SKM-1 (cell line): ENCODE measurements at regions not wholly inside any gene's neighbourhood (a gene's known extent, or its start where the extent isn't known, plus 50 kb on each side); places are given as distances from the start of the nearest gene placed in this dataset.
"Not testable (repeated sequence)": the region's sequence is repeated elsewhere in the genome, so short reads cannot be mapped to it uniquely, and the experiment has no call there.

ENCODE experiments used
- DNase-seq: peaks from one replicate; lab custom pipeline; 2025; ENCODE audit not compliant: unreplicated experiment; lab: John Stamatoyannopoulos, UW

DNA sequence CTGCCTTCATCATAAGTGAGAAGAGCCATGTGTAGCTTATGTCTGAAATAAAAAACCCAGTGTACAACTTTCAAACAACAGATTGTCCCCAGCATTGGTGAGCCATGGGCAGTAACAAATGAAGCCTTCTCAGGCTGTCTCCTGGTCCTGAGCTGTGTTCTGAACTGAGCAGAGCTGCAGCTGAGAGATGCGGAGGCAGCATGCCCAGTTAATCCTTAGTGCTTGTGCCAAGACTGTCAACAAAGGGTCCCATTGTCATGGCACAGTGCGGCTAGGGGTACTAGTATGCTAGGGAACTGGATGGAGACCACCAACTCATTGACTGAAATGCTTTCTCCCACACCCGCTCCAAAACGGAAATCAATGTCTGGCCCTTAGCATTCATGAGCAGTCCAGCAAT lies 154.3 kb downstream of the RMST start:
- no peak for DNase-seq

DNA sequence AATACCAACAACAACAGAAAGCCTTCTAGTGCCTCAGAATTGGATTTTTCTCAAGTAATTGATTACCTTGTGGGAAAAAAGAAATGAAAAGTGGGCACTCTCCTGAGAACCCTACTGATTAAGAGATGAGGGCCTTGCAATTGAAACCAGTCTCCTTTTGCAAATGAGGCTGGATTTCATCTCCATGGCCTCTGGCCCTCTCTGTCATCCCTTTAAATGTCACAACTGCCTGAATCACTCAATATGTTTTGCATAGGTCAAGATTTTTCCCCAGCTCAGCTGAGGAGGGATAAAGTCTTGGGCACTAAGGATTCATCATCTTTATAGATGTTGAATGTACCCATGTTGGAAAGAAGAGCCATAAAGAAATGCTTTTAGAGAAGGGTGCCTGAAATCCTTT lies 166.4 kb downstream of the RMST start:
- no peak for DNase-seq

DNA sequence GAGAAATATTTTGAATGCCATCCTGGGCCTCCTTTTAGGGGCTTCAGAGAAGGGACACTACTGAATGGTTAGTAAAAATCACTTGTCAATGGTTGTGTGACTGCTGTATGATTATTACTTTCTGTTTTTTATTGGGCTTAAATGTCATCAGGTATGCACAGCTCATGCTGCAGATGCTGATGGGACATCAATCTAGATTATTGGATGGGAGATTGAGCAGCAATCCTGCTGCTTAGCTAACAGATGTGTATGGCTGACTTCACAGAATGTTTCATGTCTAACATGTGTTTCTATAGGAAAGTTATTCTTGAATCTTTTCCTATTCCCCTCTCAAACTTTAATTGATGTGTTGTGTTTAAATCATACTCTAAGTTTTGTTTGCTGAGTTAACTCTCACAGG lies 166.8 kb downstream of the RMST start:
- DNase-seq = no peak

DNA sequence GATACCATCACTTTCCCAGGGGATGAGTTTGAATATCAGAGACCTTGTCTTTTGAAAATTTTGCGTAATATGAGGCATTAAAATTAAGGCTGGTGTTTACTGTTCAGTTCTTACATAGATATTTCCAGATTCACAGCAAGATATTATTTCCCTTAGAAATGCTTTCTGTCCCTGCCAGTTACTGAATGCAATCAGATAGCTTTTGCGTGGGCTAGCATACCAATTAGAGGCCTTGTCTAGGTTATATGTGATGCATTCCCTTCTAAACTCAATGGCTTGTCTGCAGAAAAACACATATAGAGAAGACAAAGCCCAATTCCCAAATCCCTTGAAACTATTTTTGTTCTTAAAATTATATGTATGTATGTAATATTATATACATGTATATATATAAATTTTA lies 167.8 kb downstream of the RMST start:
- no peak for DNase-seq

DNA sequence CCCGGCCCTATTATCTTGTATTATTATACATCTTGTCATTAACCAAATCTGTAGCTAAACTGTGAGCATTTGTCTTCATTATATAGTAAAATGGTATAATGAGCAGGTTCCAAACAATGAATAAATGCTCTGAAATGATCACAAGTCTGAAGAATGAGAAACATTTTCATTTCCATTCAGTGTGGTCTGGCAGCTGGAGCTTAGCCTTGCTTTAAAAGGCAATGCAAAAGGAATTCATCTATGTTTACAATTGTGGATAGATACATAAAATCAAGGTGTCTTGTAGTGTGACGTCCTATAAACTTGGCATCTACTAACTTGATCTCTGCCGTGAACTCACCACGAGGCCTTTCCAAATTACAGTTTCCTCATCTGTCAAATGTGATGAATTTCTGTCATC lies 168.3 kb downstream of the RMST start:
- DNase-seq = no peak

DNA sequence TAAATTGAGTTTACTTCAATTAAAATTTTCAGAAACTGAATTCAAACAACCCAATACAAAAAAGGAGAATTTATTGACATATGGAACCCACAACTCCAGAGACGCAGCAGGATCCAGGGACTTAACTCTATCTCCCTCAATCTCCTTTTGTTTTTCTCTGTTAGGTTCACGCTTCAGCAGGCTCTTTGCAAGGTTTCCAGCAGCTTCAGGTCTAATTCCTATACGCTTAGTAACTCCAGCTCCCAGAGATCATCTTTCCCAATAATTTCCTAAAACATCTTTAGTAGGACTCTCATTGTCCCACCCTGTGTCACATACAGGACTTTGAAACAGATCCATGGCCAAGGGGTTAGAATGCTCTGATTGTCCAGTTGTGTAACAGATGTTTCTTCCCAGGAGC lies 175.2 kb downstream of the RMST start:
- no peak for DNase-seq

DNA sequence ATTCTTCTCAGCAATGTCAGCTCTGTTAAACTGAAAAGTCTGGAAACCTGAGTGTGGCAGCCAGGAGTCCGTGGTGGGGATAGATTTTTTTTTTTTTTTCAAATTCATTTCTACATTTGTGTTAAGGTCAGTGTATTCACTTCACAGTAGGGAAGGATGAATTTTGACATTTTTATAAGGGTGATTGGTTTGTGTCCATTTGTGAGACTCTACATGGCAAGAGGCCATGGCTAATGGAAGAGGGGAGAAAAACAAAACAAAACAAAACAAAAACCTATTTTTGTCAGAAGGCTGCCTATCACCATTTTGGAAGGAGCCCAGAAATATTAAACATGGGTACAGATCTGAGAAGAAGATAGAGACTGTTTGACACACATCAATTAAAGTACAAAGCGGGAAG lies 176.1 kb downstream of the RMST start:
- DNase-seq = no peak

DNA sequence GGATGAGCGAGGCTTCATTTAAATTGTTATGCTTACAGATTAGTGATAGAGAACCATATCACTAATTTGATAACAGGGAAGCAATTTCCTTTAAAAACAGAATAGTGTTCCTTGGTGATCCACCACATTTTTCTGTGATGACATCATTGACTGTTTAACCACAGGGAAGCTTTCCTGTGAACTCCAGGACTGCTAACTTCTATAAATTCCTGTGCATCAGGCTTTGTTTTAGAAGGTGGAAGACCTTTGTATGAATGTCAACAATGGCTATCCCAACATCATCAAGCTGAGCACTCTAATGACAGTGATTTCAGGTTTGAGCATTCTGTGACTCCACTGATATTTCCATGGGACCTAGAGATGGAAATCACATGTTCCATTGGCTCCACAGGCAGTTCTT lies 177.1 kb downstream of the RMST start:
- no peak for DNase-seq

DNA sequence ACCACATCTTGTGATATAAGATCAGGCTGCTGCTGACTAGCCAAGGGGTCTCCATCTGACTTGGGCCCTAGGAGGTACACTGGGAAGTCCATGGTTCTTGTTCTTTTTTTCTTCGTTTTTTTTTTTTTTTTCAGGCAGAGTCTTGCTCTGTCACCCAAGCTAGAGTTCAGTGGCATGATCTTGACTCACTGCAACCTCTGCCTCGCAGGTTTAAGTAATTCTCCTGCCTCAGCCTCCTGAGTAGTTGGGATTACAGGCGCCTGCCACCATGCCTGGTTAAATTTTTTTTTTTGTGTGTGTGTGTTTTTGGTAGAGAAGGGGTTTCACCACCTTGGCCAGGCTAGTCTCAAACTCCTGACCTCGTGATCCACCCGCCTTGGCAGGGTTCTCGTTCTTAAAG lies 178.2 kb downstream of the RMST start:
- no peak for DNase-seq

DNA sequence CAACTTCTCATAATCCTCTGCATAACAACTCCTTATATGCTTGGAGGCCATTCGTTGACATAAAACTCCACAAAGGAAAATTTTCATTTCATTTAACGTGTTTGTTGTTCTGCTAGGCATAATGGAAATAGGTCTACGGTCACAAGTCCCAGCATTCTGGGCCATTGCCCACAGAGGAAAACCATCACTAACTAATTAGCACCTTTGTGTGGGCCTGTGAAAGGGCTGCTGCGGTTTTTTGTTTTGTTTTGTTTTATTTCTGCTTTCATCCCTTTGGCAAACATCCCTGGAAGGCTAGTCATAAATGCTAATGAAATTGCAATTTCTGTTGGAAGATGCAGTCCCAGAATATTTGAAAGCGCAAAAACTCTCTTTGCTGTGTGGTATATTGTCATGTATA lies 180.3 kb downstream of the RMST start:
- DNase-seq = no peak

DNA sequence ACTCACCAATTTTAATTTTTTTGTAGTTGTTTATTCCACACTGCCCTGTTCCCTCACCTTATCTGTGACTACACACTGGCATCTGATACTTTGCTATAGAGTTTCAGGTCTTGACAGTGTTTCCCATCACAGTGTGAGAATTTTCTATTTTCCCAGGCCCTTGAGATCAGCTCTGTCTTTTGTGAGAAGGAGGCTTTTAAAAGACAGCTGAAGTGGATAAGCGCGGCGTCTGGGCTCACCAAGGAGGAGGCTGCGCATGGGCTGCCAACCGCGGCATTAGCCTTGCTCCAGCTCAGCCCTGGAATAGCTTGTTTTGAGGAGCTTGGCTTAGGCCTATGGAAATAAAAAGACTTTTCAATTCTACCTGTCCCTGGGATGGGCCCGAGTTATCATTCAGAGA lies 181.3 kb downstream of the RMST start:
- DNase-seq = no peak

DNA sequence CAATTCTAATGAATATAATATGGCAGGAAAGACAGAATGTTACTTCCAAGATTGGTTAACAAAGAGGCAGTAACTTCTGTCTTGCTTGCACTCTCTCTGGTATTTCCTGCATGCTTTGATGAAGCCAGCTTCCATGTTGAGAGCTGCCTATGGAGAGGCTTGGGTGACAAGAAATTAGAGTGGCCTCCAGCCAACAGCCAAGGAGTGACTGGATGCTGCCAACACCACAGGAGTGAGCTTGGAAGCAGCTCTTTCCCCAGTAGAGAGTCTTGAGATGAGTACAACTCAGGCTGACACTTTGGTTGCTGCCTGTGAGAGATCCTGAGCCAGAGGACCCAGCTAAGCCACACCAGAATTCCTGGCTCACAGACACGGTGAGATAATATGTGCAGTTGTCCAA lies 183.1 kb downstream of the RMST start:
- DNase-seq = no peak

DNA sequence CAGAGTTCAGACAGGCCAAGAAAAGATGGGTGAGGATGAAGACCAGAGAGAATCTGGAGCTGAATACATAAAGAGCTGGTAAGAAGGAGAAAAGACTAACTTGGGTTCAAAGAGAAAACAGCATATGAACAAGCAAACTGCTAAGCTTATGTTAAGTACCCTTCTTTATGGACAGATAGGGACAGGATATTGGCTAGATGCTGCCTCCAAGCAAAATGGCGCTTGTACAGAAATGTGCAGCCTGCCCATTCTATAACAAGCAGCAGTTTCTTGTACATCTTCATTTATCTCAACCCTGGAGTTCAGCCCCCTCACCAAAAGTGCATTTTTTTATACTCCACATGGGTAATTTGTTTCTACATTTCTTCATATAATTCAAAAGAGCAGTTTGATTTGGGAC lies 184.5 kb downstream of the RMST start:
- DNase-seq = no peak

DNA sequence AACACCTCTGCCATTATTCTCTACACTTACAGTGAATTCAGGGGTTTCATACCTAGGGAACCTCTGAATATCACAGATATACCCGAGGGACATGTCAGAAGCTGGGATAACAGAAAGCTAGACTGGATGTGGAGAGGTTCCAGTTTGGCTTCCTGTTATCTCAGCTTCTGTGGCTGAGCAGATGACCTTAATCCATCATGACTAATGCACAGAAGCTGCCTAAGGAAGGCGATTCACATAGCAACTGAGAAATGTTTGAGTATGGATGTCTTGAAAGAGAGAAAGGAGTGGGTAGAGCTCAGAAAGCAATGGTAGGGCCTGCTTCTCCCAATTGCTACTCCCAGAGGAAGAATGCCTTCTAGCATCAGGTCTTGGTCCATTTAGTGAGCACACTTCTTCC lies 187.6 kb downstream of the RMST start:
- DNase-seq = no peak

DNA sequence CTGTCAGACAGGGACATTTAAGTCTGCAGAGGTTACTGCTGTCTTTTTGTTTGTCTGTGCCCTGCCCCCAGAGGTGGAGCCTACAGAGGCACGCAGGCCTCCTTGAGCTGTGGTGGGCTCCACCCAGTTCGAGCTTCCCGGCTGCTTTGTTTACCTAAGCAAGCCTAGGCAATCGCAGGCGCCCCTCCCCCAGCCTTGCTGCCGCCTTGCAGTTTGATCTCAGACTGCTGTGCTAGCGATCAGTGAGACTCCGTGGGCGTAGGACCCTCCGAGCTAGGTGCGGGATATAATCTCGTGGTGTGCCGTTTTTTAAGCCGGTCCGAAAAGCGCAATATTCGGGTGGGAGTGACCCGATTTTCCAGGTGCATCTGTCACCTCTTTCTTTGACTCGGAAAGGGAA lies 193.9 kb downstream of the RMST start:
- DNase-seq = not testable (repeated sequence)

DNA sequence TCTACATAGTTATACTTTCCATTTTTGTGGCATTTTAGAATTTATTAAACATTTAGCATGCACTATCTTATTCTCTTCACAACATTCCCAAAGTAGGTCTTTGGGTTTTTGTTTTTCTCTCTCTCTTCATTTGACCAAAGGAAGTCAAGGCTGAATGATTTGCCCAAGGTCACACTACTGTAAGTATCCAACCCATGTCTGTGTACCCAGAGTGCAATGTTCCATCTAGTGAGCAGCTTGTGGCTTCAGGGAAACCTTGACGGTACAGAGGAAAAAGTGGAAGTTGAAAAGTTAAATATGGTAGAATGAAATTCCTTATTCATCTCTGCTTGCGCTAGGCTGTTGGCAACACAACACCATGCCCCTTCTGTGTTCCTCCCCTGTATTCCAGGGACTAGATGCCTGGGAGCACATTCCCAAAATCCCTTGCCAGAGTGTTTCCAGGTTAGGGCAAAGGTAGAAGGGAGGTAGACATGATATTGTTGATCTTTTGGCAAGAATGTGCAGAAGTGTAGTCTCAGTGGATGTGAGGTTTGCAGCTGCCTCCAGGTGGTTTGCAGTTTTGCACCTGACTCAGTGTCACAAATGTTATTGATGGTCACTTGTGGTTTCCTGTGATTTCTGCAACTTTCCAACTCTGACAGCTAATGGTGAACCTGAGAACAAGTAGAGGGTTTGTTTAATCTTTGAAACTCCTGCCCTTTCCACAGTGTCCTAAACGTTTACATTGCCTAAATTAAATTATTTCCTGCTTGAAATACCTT lies 196.7 kb downstream of the RMST start:
- no peak for DNase-seq

DNA sequence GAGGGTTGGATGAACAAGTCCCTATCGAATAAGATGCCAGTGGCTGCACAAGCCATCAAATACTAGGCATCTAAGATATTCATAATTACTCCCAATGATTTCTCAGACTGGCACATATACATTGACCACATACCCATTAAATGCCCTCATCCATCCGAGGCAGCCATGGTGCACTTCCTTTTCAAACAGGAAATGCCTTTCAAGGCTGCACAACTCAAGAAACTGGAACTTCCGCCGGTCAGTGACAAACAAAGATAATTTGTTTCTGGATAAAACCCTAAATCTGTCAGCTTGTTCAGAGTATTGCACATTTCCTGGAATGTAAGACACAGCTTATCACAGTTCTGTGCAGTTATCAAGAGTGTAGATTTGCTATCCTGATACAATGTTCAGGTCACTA lies 203.7 kb downstream of the RMST start:
- no peak for DNase-seq

DNA sequence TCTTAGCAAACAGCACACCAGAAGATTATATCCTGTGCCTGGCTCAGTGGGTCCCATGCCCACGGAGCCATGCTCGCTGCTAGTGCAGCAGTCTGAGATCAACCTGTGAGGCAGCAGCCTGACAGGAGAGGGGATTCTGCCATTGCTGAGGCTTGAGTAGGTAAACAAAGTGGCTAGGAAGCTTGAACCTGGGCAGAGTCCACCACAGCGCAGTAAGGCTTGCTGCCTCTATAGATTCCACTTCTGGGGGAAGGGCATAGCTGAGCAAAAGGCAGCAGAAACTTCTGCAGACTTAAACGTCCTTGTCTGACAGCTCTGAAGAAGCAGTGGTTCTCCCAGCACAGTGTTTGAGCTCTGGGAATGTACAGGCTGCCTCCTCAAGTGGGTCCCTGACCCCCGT lies 210.3 kb downstream of the RMST start:
- no peak for DNase-seq

DNA sequence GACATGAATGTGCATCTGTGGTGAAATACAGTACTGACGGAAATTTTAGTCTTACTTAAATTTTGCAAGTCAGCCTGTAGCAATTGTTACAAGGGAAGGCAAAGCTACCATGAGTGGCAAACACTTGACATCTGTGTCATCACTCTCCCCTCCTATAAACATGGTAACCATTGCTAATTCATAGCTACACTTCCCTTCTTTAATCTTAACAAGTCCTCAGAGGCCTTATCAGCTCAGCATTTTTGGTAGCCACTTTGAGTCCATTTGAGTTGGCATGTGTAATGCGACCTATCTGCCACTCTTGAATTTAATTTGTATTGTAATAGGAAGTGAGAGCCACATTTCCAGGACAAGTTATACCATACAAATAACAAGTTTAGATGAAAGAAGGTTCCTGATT lies 218.1 kb downstream of the RMST start:
- no peak for DNase-seq

DNA sequence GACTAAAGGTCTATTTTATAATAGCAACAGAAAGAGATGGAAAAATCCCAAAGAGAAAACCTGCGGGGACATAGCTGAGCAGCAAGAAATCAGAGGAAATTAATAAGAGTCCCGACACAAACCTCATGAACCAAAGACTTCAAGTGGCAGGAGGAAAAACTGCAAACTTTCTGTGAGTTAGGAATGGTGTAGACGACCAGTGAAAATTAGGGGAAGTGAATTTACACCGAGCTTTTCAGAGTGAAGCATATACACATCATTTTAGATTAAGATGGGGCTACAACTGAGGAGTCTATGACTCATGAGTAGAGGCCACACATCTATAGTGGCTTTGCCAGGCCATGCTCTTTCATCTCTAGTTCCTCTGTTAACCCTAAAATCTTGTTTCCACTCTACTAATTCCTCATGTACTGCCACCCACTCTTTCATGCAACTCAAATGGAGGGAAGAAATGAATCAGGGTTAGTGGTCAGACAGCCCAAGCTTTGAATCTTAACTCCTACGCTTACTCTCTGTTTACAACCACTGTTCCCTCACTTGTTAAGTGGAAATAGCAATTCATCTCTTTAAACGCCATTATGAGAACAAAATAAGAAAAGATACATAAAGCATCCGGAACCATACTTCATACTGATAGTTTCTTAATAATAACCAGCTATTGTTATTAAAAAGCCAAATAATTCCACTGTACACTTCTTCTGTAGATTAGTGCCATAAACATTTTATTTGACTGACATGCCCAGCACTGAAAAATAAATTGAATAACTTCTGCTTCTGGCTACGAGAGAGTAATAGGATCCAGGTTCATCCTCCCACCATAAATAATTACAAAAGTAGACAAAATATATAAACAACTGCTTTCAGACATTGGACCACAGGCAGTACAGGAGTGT lies 219.3 kb downstream of the RMST start:
- DNase-seq = no peak

DNA sequence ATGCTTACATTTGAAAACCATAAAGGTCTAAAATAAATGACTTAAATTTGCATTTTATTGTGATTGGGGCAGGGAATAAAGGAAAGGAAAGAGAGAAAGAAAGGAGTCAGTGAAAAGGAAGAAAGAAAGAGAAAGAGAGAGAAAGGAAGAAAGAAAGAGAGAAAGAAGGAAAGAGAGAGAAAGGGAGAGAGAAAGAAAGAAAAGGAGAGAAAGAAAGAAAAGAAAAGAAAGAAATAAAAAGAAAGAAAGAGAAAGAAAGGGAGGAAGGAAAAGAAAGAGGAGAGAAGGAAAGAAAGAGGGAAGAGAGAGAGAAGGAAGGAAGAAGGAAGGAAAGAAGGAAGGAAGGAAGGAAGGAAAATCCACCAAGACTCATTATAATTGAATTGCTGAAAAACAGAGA lies 222.8 kb downstream of the RMST start:
- DNase-seq = no peak

DNA sequence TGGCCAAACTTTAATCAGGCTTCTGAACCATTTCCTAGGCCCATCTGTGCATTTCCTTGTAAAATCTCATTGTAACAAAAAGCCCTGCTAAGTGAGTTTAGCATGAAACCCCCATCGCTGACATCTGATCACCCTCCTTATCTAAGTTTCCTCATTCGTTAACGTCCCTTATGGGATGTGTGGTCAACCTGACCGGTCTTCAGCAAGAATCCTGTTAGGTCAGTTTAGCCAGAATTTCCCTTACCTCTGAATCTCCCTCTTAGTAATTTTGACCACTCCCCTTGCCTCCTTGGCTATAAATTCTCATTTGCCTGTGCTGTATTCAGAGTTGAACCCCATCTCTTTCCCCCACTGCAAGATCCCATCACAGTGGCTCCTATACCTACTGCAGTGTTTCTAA lies 239.3 kb downstream of the RMST start:
- no peak for DNase-seq

DNA sequence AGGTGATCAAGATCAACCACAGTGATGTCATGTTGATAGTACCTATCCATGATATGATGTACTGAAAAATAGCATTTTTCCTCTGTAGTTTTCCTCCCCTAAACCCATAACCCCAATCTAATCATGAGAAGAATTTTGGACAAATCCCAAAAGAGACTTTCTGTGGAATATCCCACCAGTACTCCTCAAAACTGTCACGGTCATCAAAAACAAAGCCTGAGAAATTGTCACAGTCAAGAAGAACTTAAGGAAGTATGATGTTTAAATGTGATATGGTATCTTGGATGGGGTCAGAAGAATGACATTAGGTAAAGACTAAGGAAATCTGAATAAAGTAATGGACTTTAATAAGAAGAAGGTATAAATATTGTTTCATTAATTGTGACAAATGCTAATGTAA lies 248.8 kb downstream of the RMST start:
- no peak for DNase-seq
